HepG2 (cell line): ENCODE measurements at regions not wholly inside any gene's neighbourhood (a gene's known extent, or its start where the extent isn't known, plus 50 kb on each side); places are given as distances from the start of the nearest gene placed in this dataset.

ENCODE experiments used
- ATAC-seq: fragments of 200-7000 bp; cut with Tn5 transposase; 3 replicates; pipeline ENCODE4 v1.9.1; 2020; ENCODE audit warnings: mild to moderate bottlenecking, moderate library complexity
- BruUV-seq: library from RNA; stranded (reverse); fragments of 400-500 nt; replicated peaks from 2 replicates; lab custom pipeline; 2021; lab: Mats Ljungman, UMichigan
- CTCF ChIA-PET: fragments of 300-600 bp; formaldehyde crosslinking; extraction: SDS; loops from one replicate; lab custom pipeline; 2021; ENCODE audit warnings: low total read pairs, inconsistent platforms, low intra/inter-chr PET ratio; lab: Yijun Ruan, JAX
- POLR2A ChIA-PET: fragments of 350-600 bp; sonication (Branson Sonifier 250); formaldehyde crosslinking; loops from one replicate; lab custom pipeline; 2020; ENCODE audit warnings: antibody characterized with exemption, inconsistent platforms; lab: Yijun Ruan, JAX
- DNase-seq: peaks from one replicate; pipeline ENCODE4 v3.0.0-alpha.2; 2015; ENCODE audit warnings: low spot score
- FAIRE-seq: peaks from 3 replicates; lab custom pipeline; 2011; peaks lifted over from hg19 to GRCh38; lab: Jason Lieb, UNC
- H2AFZ ChIP-seq: one replicate; pipeline ENCODE4 v1.6.1; 2011; ENCODE audit warnings: low read length, inconsistent platforms
- H3K27ac ChIP-seq: fragments of 300-600 bp; 3 replicates; pipeline ENCODE4 v1.8.0; 2011; ENCODE audit warnings: mixed run types, mild to moderate bottlenecking, mixed read lengths, low read length, inconsistent platforms; ENCODE audit not compliant: insufficient read depth; ENCODE audit errors: extremely low read length
- H3K27me3 ChIP-seq, 2 experiments: fragments of 200-600 bp in 1 of 2; 2 replicates in 1 of 2; 3 replicates in 1 of 2; pipeline versions ENCODE4 v1.6.0 to v1.8.0; 2011; ENCODE audit warnings: low read length in 2 of 2, mild to moderate bottlenecking in 2 of 2, moderate library complexity in 2 of 2, inconsistent platforms in 1 of 2; ENCODE audit not compliant: insufficient read depth in 2 of 2, control insufficient read depth in 1 of 2
- H3K36me3 ChIP-seq, 2 experiments: fragments of 200-600 bp in 1 of 2; replicated peaks in 1 of 2; 2 replicates in 1 of 2; 3 replicates in 1 of 2; pipeline versions ENCODE4 v1.5.1 to v1.8.0; 2011; ENCODE audit warnings: low read length in 2 of 2, inconsistent platforms in 1 of 2; ENCODE audit not compliant: insufficient read depth in 2 of 2, control insufficient read depth in 1 of 2
- H3K4me1 ChIP-seq: 2 replicates; pipeline ENCODE4 v1.5.1; 2012; ENCODE audit warnings: low read length, inconsistent platforms; ENCODE audit not compliant: insufficient read depth
- H3K4me2 ChIP-seq: 2 replicates; pipeline ENCODE4 v1.6.0; 2011; ENCODE audit warnings: low read depth, low read length, inconsistent platforms
- H3K4me3 ChIP-seq, 3 experiments: fragments of 200-600 bp in 1 of 3; sonication (generic), shearing (Covaris generic) in 1 of 3; replicated peaks in 1 of 3; 2 replicates each; pipeline ENCODE4 v1.5.1; 2011 to 2016; ENCODE audit warnings: low read length in 3 of 3, inconsistent platforms in 2 of 3, low read depth in 2 of 3, mild to moderate bottlenecking in 2 of 3, control low read depth in 1 of 3, mixed read lengths in 1 of 3; ENCODE audit not compliant: insufficient read depth in 1 of 3
- H3K79me2 ChIP-seq: one replicate; pipeline ENCODE4 v1.6.1; 2011; ENCODE audit warnings: low read length, inconsistent platforms; ENCODE audit not compliant: insufficient read depth
- H3K9ac ChIP-seq: 2 replicates; pipeline ENCODE4 v1.6.0; 2011; ENCODE audit warnings: mild to moderate bottlenecking, low read depth, low read length, inconsistent platforms; ENCODE audit not compliant: insufficient read depth
- H3K9me3 ChIP-seq: 2 replicates; pipeline ENCODE4 v1.5.1; 2012; ENCODE audit warnings: mild to moderate bottlenecking, low read length
- H4K20me1 ChIP-seq: 2 replicates; pipeline ENCODE4 v1.6.0; 2011; ENCODE audit warnings: inconsistent platforms, mild to moderate bottlenecking, low read length, moderate library complexity; ENCODE audit not compliant: insufficient read depth
- BCLAF1 ChIP-seq: fragments of 450-650 bp; IDR thresholded peaks from 2 replicates; pipeline ENCODE4 v1.6.1; 2017; ENCODE audit warnings: mild to moderate bottlenecking
- CSRNP1 ChIP-seq: sonication (generic); formaldehyde crosslinking; IDR thresholded peaks from 2 replicates; pipeline ENCODE4 v1.8.1; 2023; ENCODE audit warnings: mild to moderate bottlenecking, missing genetic modification reagents
- FLYWCH1 ChIP-seq: sonication (generic); formaldehyde crosslinking; IDR thresholded peaks from 2 replicates; pipeline ENCODE4 v1.8.1; 2023; ENCODE audit warnings: mild to moderate bottlenecking, missing genetic modification reagents
- MTF1 ChIP-seq: sonication (generic); formaldehyde crosslinking; IDR thresholded peaks from 2 replicates; pipeline ENCODE4 v1.5.0; 2020; ENCODE audit warnings: missing genetic modification reagents
- MXD1 ChIP-seq: sonication (generic); formaldehyde crosslinking; IDR thresholded peaks from 2 replicates; pipeline ENCODE4 v1.4.0; 2020; ENCODE audit warnings: mild to moderate bottlenecking, missing genetic modification reagents
- MYPOP ChIP-seq: sonication (generic); formaldehyde crosslinking; IDR thresholded peaks from 2 replicates; pipeline ENCODE4 v1.8.1; 2023; ENCODE audit warnings: mild to moderate bottlenecking, moderate library complexity, missing genetic modification reagents
- NAIF1 ChIP-seq: sonication (generic); formaldehyde crosslinking; IDR thresholded peaks from 2 replicates; pipeline ENCODE4 v1.5.0; 2020; ENCODE audit warnings: mild to moderate bottlenecking, missing genetic modification reagents, borderline replicate concordance
- REXO4 ChIP-seq: sonication (generic); formaldehyde crosslinking; IDR thresholded peaks from 2 replicates; pipeline ENCODE4 v1.8.0; 2022; ENCODE audit warnings: missing genetic modification reagents, mild to moderate bottlenecking, borderline replicate concordance
- RFX1 ChIP-seq: fragments of 450-650 bp; IDR thresholded peaks from 2 replicates; pipeline ENCODE4 v1.6.1; 2017
- SMC3 ChIP-seq: IDR thresholded peaks from 2 replicates; pipeline ENCODE4 v1.6.1; 2011; ENCODE audit warnings: low read length, improper control_type of control experiment
- THYN1 ChIP-seq: sonication (generic); formaldehyde crosslinking; IDR thresholded peaks from 2 replicates; pipeline ENCODE4 v1.8.1; 2023; ENCODE audit warnings: low read depth, mild to moderate bottlenecking, moderate library complexity, missing genetic modification reagents, borderline replicate concordance
- ZNF496 ChIP-seq: sonication (generic); formaldehyde crosslinking; IDR thresholded peaks from 2 replicates; pipeline ENCODE4 v1.8.1; 2023; ENCODE audit warnings: mild to moderate bottlenecking, moderate library complexity, missing genetic modification reagents; ENCODE audit not compliant: insufficient replicate concordance
- ZNF83 ChIP-seq: sonication (generic); formaldehyde crosslinking; IDR thresholded peaks from 2 replicates; pipeline ENCODE4 v1.4.0; 2020; ENCODE audit warnings: missing genetic modification reagents, mild to moderate bottlenecking, borderline replicate concordance
- ZNF891 ChIP-seq: sonication (generic); formaldehyde crosslinking; IDR thresholded peaks from 2 replicates; pipeline ENCODE4 v1.5.0; 2020; ENCODE audit warnings: mild to moderate bottlenecking, missing genetic modification reagents
- WGBS: methylation state at CpG from one replicate; pipeline ENCODE4 v1.1.6; 2017; ENCODE audit warnings: low lambda C conversion rate; 5-methylcytosine and 5-hydroxymethylcytosine counted together
- in situ Hi-C: cut with HindIII; loops from 2 replicates; pipeline ENCODE4 v1.10.0; 2017; ENCODE audit warnings: low pct_unique_long_range_greater_than_20kb; ENCODE audit not compliant: extremely low pct_ligation_motif_present
- intact Hi-C: fragments of 100-400 bp; cut with micrococcal nuclease; formaldehyde crosslinking; loops from one replicate; pipeline ENCODE4 v1.10.0; 2022; ENCODE audit not compliant: unreplicated experiment

- in situ Hi-C loops, result no loop called here
- no peak for FAIRE-seq
- H3K4me1 ChIP-seq, result no peaks in the 10 kb centered on the region
- H3K36me3 ChIP-seq, result no peaks in the 10 kb centered on the region
- CTCF ChIA-PET, result no interaction called here
- 0 out of 5 replicates have a peak, but pooled peaks cover 0 to 5% of the 10 kb centered on the region in 2 experiments for H3K27me3 ChIP-seq
- no peaks in the 10 kb centered on the region for H3K9me3 ChIP-seq
- no peak overlapping the region for H3K9ac ChIP-seq
- no TSS peak for BruUV-seq
- no peak overlapping the region for H2AFZ ChIP-seq
- H3K79me2 ChIP-seq, result no peaks in the 10 kb centered on the region
- no peak overlapping the region for H3K4me3 ChIP-seq
- no peak for ATAC-seq
- no peak overlapping the region for H3K27ac ChIP-seq
- 8% methylated on average over 1 of the region's 1 CpG for whole genome bisulfite sequencing
- no peak for TF ChIP-seq SMC3
- no peak for TF ChIP-seq BCLAF1
- TF ChIP-seq MYPOP (CRISPR knock-in tag), result no peak
- TF ChIP-seq FLYWCH1 (CRISPR knock-in tag), result no peak
- no peak for TF ChIP-seq ZNF891 (CRISPR knock-in tag)
- no peak for TF ChIP-seq NAIF1 (CRISPR knock-in tag)
- no peak for TF ChIP-seq RFX1
- no peak for TF ChIP-seq CSRNP1
- TF ChIP-seq MXD1 (CRISPR knock-in tag), result no peak
- TF ChIP-seq ZNF496, result no peak
- TF ChIP-seq THYN1 (CRISPR knock-in tag), result no peak
- no peak for TF ChIP-seq MTF1
- no peak for TF ChIP-seq ZNF83 (CRISPR knock-in tag)
- no peak for TF ChIP-seq REXO4 (CRISPR knock-in tag)
- POLR2A ChIA-PET, result no interaction called here
- no peaks in the 10 kb centered on the region for H4K20me1 ChIP-seq
- H3K4me2 ChIP-seq, result no peak overlapping the region
- intact Hi-C loops, result no loop called here
- DNase-seq, result no peak
These were observed 96.3 kb upstream of the IMMP2L start for GRCh38 chr7:111658546-111658945.
